ENCODE measurements at regions not wholly inside any gene's neighbourhood (a gene's known extent, or its start where the extent isn't known, plus 50 kb on each side); places are given as distances from the start of the nearest gene placed in this dataset.

- no peak for FAIRE-seq
These were observed 345.3 kb upstream of the CDH20 start for GRCh38 chr18:60987963-60988362.

GRCh38 chr18:60996326-60996725, 336.9 kb upstream of the CDH20 start:
- FAIRE-seq, result no peak

GRCh38 chr18:60996822-60997221, 336.4 kb upstream of the CDH20 start:
- FAIRE-seq, result no peak

- no peak for FAIRE-seq
These were observed 332.1 kb upstream of the CDH20 start for GRCh38 chr18:61001138-61001537.

- FAIRE-seq, result no peak
These were observed 326.5 kb upstream of the CDH20 start for GRCh38 chr18:61006687-61007224.

- FAIRE-seq, result no peak
These were observed 313.6 kb upstream of the CDH20 start for GRCh38 chr18:61019338-61020301.

GRCh38 chr18:61025596-61025995, 307.6 kb upstream of the CDH20 start:
- no peak for FAIRE-seq

- no peak for FAIRE-seq
These were observed 301.6 kb upstream of the CDH20 start for GRCh38 chr18:61031626-61032025.

- FAIRE-seq, result no peak
These were observed 298.6 kb upstream of the CDH20 start for GRCh38 chr18:61034580-61034979.

GRCh38 chr18:61039251-61039650, 294.0 kb upstream of the CDH20 start:
- no peak for FAIRE-seq

- FAIRE-seq, result no peak
These were observed 285.4 kb upstream of the CDH20 start for GRCh38 chr18:61047794-61048193.

- peak; percentile 86 for FAIRE-seq
These were observed 275.8 kb upstream of the CDH20 start for GRCh38 chr18:61057443-61057842.

- no peak for FAIRE-seq
These were observed 271.0 kb upstream of the CDH20 start for GRCh38 chr18:61062258-61062657.

- FAIRE-seq, result no peak
These were observed 268.3 kb upstream of the CDH20 start for GRCh38 chr18:61064911-61065310.

- no peak for FAIRE-seq
These were observed 256.2 kb upstream of the CDH20 start for GRCh38 chr18:61076986-61077385.

GRCh38 chr18:61079714-61080113, 253.5 kb upstream of the CDH20 start:
- FAIRE-seq, result no peak

GRCh38 chr18:61080954-61081528, 252.2 kb upstream of the CDH20 start:
- FAIRE-seq, result no peak

- no peak for FAIRE-seq
These were observed 250.1 kb upstream of the CDH20 start for GRCh38 chr18:61082976-61083630.

- FAIRE-seq, result no peak
These were observed 248.2 kb upstream of the CDH20 start for GRCh38 chr18:61085036-61085435.

GRCh38 chr18:61085761-61086160, 247.5 kb upstream of the CDH20 start:
- FAIRE-seq, result no peak

GRCh38 chr18:61086657-61087056, 246.6 kb upstream of the CDH20 start:
- no peak for FAIRE-seq

GRCh38 chr18:61091379-61091778, 241.9 kb upstream of the CDH20 start:
- no peak for FAIRE-seq

- FAIRE-seq, result peak; percentile 99
These were observed 239.3 kb upstream of the CDH20 start for GRCh38 chr18:61093965-61094364.

GRCh38 chr18:61096226-61096625, 237.0 kb upstream of the CDH20 start:
- no peak for FAIRE-seq
